ENCODE measurements at regions not wholly inside any gene's neighbourhood (a gene's known extent, or its start where the extent isn't known, plus 50 kb on each side); places are given as distances from the start of the nearest gene placed in this dataset.

- no peaks in the 10 kb centered on the region for H3K4me1 ChIP-seq (ENCODE audit: insufficient read depth, low read length, poor library complexity, severe bottlenecking)
- no peak overlapping the region for H2AFZ ChIP-seq (ENCODE audit: low read length)
- no peaks in the 10 kb centered on the region for H4K20me1 ChIP-seq (ENCODE audit: insufficient read depth, low read length)
- ChIA-PET POLR2A (no interaction called here), CTCF (ENCODE audit: unreplicated experiment) (no interaction called here)
- intact Hi-C loops (cut with micrococcal nuclease; ENCODE audit: unreplicated experiment), result no loop called here
- no peak overlapping the region for H3K4me3 ChIP-seq (ENCODE audit: low read depth, low read length, poor library complexity, severe bottlenecking)
- H3K9me2 ChIP-seq (ENCODE audit: insufficient read depth, low read length), result no peaks in the 10 kb centered on the region
- DNase-seq (ENCODE audit: low spot score), result no peak
- no peak for TF ChIP-seq CTCF (conservative IDR thresholded peaks at IDR 0.05; ENCODE audit: low read length)
- TF ChIP-seq EZH2phosphoT487 (IDR thresholded peaks at IDR 0.05; ENCODE audit: borderline replicate concordance, low read depth, low read length), result no peak
- H3K9me3 ChIP-seq (ENCODE audit: low read length), result 0 out of 2 replicates have a peak, but pooled peaks cover 5% of the 10 kb centered on the region
- no peaks in the 10 kb centered on the region for H3K36me3 ChIP-seq (ENCODE audit: insufficient read depth, low read length)
- no peaks in the 10 kb centered on the region for H3K79me2 ChIP-seq (ENCODE audit: insufficient read depth, low read depth, low read length)
- H3K27ac ChIP-seq (ENCODE audit: low read depth, low read length, poor library complexity, severe bottlenecking), result no peak overlapping the region
- no peak overlapping the region for H3K4me2 ChIP-seq (ENCODE audit: low read length)
- no TSS peak for BruUV-seq (replicated peaks)
Measured at GRCh38 chr12:20967756-20968155, 157.3 kb downstream of the SLCO1B3 start.

DNA sequence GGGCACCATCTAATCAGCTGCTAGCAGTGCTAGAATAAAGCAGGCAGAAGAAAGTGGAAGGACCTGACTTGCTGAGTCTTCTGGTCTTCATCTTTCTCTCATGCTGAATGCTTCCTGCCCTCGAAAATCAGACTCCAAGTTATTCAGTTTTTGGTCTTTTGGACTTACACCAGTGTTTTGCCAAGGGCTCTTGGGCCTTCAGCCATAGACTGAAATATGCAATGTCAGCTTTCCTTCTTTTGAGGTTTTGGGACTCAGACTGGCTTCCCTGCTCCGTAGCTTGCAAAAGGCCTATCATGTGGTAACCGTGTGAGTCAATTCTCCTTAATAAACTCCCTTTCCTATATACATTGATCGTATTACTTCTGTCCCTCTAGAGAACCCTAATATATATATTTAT is 159.3 kb downstream of the SLCO1B3 start:
- Histone ChIP-seq H3K79me2 (ENCODE audit: insufficient read depth, low read depth, low read length) (no peaks in the 10 kb centered on the region), H2AFZ (ENCODE audit: low read length) (no peak overlapping the region), H3K9me3 (ENCODE audit: low read length) (0 out of 2 replicates have a peak, but pooled peaks cover 5% of the 10 kb centered on the region), H3K4me1 (ENCODE audit: insufficient read depth, low read length, poor library complexity, severe bottlenecking) (no peaks in the 10 kb centered on the region), H3K4me2 (ENCODE audit: low read length) (no peak overlapping the region), H3K27ac (ENCODE audit: low read depth, low read length, poor library complexity, severe bottlenecking) (no peak overlapping the region), H3K4me3 (ENCODE audit: low read depth, low read length, poor library complexity, severe bottlenecking) (no peak overlapping the region), H3K36me3 (ENCODE audit: insufficient read depth, low read length) (no peaks in the 10 kb centered on the region), H4K20me1 (ENCODE audit: insufficient read depth, low read length) (no peaks in the 10 kb centered on the region), H3K9me2 (ENCODE audit: insufficient read depth, low read length) (no peaks in the 10 kb centered on the region)
- no peak for DNase-seq (ENCODE audit: low spot score)
- POLR2A ChIA-PET, result no interaction called here
- BruUV-seq (replicated peaks), result no TSS peak
- intact Hi-C loops (cut with micrococcal nuclease; ENCODE audit: unreplicated experiment), result no loop called here
- TF ChIP-seq CTCF (conservative IDR thresholded peaks at IDR 0.05; ENCODE audit: low read length) (no peak), EZH2phosphoT487 (IDR thresholded peaks at IDR 0.05; ENCODE audit: borderline replicate concordance, low read depth, low read length) (no peak)
- CTCF ChIA-PET (ENCODE audit: unreplicated experiment), result no interaction called here

DNA sequence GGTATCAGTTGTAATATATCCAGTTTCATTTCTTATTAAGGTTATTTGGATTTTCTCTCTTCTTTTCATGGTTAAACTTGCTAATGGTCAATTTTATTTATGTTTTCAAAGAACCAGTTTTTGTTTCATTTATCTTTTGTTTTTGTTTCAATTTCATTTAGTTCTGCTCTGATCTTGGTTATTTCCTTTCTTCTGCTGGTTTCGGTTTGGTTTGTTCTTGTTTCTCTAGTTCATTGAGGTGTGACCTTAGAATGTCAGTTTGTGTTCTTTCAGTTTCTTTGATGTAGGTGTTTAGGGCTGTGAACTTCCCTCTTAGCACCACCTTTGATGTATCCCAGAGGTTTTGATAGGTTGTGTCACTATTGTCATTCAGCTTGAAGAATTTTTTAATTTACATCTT is 145.6 kb upstream of the SLCO1B1 start:
- TF ChIP-seq EZH2phosphoT487 (IDR thresholded peaks at IDR 0.05; ENCODE audit: borderline replicate concordance, low read depth, low read length) (no peak), CTCF (conservative IDR thresholded peaks at IDR 0.05; ENCODE audit: low read length) (no peak)
- H3K27ac ChIP-seq (ENCODE audit: low read depth, low read length, poor library complexity, severe bottlenecking), result no peak overlapping the region
- peak; percentile 76 for DNase-seq (ENCODE audit: low spot score)
- 0 out of 2 replicates have a peak overlapping the region, but pooled peaks have one; percentile 26 for H3K4me2 ChIP-seq (ENCODE audit: low read length)
- H3K36me3 ChIP-seq (ENCODE audit: insufficient read depth, low read length), result no peaks in the 10 kb centered on the region
- H3K4me1 ChIP-seq (ENCODE audit: insufficient read depth, low read length, poor library complexity, severe bottlenecking), result peaks cover 10% of the 10 kb centered on the region
- no TSS peak for BruUV-seq (replicated peaks)
- no peaks in the 10 kb centered on the region for H3K9me2 ChIP-seq (ENCODE audit: insufficient read depth, low read length)
- no peaks in the 10 kb centered on the region for H3K79me2 ChIP-seq (ENCODE audit: insufficient read depth, low read depth, low read length)
- intact Hi-C loops (cut with micrococcal nuclease; ENCODE audit: unreplicated experiment), result no loop called here
- CTCF ChIA-PET (ENCODE audit: unreplicated experiment), result no interaction called here
- POLR2A ChIA-PET, result no interaction called here
- no peak overlapping the region for H3K4me3 ChIP-seq (ENCODE audit: low read depth, low read length, poor library complexity, severe bottlenecking)
- no peaks in the 10 kb centered on the region for H4K20me1 ChIP-seq (ENCODE audit: insufficient read depth, low read length)
- H3K9me3 ChIP-seq (ENCODE audit: low read length), result no peaks in the 10 kb centered on the region
- no peak overlapping the region for H2AFZ ChIP-seq (ENCODE audit: low read length)

Data from OCI-LY7 (cell line).